ENCODE measurements at regions not wholly inside any gene's neighbourhood (a gene's known extent, or its start where the extent isn't known, plus 50 kb on each side); places are given as distances from the start of the nearest gene placed in this dataset.
"Not testable (repeated sequence)": the region's sequence is repeated elsewhere in the genome, so short reads cannot be mapped to it uniquely, and the experiment has no call there.

DNA sequence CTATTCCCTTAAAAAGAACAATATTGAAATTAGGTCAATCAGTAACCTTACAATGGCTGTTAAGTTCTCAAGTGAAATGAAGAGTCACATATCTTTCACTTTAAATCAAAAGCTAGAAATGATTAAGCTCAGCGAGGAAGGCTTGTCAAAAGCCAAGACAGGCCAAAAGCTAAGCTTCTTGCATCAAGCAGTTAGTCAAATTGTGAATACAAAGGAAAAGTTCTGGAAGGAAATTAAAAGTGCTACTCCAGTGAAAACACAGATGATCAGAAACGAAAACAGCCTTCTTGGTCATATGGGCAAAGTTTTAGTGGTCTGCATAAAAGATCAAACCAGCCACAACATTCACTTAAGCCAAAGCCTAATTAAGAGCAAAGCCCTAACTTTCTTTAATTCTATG, 402.6 kb upstream of the ZEB2 start:
- H3K4me3 ChIP-seq (ENCODE audit: low read length) = no peak overlapping the region
- TF ChIP-seq, protein P1, sequence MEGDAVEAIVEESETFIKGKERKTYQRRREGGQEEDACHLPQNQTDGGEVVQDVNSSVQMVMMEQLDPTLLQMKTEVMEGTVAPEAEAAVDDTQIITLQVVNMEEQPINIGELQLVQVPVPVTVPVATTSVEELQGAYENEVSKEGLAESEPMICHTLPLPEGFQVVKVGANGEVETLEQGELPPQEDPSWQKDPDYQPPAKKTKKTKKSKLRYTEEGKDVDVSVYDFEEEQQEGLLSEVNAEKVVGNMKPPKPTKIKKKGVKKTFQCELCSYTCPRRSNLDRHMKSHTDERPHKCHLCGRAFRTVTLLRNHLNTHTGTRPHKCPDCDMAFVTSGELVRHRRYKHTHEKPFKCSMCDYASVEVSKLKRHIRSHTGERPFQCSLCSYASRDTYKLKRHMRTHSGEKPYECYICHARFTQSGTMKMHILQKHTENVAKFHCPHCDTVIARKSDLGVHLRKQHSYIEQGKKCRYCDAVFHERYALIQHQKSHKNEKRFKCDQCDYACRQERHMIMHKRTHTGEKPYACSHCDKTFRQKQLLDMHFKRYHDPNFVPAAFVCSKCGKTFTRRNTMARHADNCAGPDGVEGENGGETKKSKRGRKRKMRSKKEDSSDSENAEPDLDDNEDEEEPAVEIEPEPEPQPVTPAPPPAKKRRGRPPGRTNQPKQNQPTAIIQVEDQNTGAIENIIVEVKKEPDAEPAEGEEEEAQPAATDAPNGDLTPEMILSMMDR (conservative IDR thresholded peaks at IDR 0.05; ENCODE audit: low read depth, low read length) = no peak
- DNase-seq (ENCODE audit: low read depth) = no peak

DNA sequence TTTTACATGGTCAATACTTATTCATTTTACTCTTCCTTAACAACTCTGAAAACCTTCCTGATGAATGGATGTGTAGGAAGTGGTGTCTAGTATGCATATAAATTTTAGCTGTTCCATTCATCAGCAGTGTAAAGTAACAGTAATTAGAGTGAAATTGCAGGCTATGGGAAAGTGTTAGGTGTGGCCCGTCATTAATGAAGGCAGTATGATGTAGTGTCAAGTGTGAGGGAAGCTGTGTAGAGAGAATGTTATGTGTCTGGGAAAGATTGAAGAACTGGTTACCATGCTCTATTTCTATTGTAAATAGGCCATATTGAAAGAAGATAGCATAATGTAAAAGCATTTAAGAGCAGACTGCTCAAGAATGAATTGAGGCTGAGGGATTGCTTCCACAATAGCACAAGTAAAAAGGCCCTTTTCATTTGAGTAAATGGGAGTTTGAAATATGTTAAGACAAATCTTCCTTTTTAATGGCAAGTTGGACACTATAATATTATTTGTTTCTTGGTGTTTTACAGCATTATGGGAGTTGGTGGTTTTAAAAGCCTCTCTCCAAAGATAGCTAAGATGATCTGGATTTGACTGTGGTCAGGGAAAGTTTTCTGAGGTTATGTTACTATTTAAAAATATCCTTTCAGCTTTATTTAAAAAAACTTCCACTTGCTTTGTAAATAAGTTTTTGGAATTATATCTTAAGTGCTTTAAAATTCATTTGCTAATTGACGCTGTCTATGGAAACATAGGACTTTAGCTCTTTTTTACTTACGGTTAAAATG, 401.0 kb upstream of the ZEB2 start:
- no peak for DNase-seq (ENCODE audit: low read depth)
- H3K4me3 ChIP-seq (ENCODE audit: low read length) = no peak overlapping the region
- TF ChIP-seq, protein P1 (conservative IDR thresholded peaks at IDR 0.05; ENCODE audit: low read depth, low read length) = no peak

DNA sequence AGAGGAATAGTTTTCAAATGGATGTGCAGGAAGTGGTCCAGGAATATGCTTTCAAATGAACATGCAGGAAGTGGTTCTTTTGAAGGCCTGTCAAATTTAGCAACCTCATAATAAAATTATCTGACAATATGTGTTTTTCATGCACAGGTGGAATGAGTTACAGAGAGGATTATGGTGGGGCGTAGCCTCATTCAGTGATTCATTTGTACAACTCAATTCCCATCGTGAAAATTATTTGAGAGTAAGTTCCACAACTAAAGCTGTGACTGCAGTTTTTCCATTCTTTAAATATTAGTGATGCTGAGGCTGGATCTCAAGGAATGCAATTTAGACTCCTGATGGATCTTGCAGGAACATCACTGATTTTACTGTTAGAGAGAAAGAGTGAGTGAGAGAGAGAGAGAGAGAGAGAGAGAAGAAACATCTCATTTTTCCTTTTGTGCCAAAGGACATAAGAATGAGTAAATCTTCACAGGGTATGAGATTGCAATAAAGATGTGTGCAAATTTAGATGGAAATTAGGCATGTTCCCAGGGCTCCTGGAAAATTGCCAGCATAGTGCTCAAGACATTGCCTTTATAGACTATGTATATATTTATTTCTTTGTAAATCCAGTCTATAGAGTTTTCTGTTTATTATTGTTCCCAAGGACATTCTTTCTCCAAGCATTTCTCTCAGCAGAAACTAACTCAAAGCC, 394.9 kb upstream of the ZEB2 start:
- no peak for DNase-seq (ENCODE audit: low read depth)
- TF ChIP-seq, protein P1 (conservative IDR thresholded peaks at IDR 0.05; ENCODE audit: low read depth, low read length) = no peak
- H3K4me3 ChIP-seq (ENCODE audit: low read length) = no peak overlapping the region

DNA sequence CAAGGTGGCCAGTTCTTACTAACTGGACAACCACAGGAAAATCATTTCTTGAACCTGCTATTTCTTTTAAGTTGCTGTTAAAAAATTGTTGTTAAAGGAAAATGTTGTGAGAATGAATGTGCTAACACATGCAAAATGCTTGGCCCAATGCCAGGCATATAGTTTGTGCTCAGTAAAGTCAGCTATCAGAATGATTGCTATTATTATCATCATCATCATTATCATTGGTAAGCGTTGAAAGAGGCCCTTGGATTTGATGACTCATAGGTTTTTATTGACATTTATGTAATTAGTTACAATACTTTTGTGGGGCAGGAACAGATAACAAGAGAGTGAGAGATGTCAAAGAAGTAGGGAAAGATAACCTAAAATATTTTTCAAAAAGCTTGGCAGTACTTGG, 394.2 kb upstream of the ZEB2 start:
- TF ChIP-seq, protein P1 (conservative IDR thresholded peaks at IDR 0.05; ENCODE audit: low read depth, low read length) = no peak
- no peak for DNase-seq (ENCODE audit: low read depth)
- H3K4me3 ChIP-seq (ENCODE audit: low read length) = no peak overlapping the region

DNA sequence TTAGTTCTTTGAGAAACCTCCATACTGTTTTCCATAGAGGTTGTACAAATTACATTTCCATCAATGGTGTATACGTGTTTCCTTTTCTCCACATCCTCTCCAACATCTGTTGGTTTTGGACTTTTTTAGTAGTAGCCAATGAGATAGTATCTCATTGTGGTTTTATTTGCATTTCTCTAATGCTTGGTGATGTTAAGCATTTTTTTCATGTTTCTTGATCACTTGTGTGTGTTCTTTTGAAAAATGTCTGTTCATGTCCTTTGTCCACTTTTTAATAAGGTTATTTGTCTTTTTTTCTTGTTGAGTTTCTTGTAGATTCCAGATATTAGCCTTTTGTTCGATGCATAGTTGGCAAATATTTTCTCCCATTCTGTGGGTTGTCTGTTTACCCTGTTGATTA, 392.3 kb upstream of the ZEB2 start:
- TF ChIP-seq, protein P1 (conservative IDR thresholded peaks at IDR 0.05; ENCODE audit: low read depth, low read length) = no peak
- DNase-seq (ENCODE audit: low read depth) = no peak
- H3K4me3 ChIP-seq (ENCODE audit: low read length) = no peak overlapping the region

DNA sequence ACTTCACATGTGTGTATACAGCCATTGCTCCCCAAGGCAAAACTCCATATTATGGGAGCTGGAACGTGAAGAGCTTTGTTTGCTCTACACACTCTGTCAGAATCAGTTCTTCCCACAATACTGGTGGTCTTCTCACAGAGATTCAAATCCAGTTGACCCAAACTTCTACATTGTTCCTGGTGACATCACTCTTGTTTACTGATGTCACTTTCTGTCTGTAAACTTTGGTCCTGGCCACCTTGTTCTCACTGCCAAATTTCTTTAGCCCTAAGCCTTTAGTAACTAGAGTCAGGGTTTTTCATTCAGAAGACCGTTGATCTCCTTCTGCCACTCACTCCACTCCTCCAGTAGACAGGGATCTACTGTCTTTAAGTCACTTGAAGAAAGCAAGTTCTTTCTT, 386.0 kb upstream of the ZEB2 start:
- no peak overlapping the region for H3K4me3 ChIP-seq (ENCODE audit: low read length)
- TF ChIP-seq, protein P1 (conservative IDR thresholded peaks at IDR 0.05; ENCODE audit: low read depth, low read length) = no peak
- no peak for DNase-seq (ENCODE audit: low read depth)

- TF ChIP-seq, protein P1 (conservative IDR thresholded peaks at IDR 0.05; ENCODE audit: low read depth, low read length) = no peak
- DNase-seq (ENCODE audit: low read depth) = no peak
- H3K4me3 ChIP-seq (ENCODE audit: low read length) = no peak overlapping the region
Observed at GRCh38 chr2:144904612-144905011, 384.7 kb upstream of the ZEB2 start.

- not testable (repeated sequence) for DNase-seq (ENCODE audit: low read depth); H3K4me3 ChIP-seq (ENCODE audit: low read length)
Observed at GRCh38 chr2:144903045-144903444, 383.1 kb upstream of the ZEB2 start.

- not testable (repeated sequence) for H3K4me3 ChIP-seq (ENCODE audit: low read length); DNase-seq (ENCODE audit: low read depth)
Observed at GRCh38 chr2:144901386-144901785, 381.5 kb upstream of the ZEB2 start.
